Bone marrow (tissue), 2 donors: ENCODE measurements at regions not wholly inside any gene's neighbourhood (a gene's known extent, or its start where the extent isn't known, plus 50 kb on each side); places are given as distances from the start of the nearest gene placed in this dataset.

Experiments used
- DNase-seq, 2 donors: peaks; one replicate each; lab custom pipeline; 2025; lab: John Stamatoyannopoulos, UW

GRCh38 chr2:238701341-238702206, 146.3 kb upstream of the TWIST2 start:
- DNase-seq: no peak

- no peak for DNase-seq
These were observed 145.4 kb upstream of the TWIST2 start for GRCh38 chr2:238702276-238703052.

GRCh38 chr2:238703053-238703415, 144.9 kb upstream of the TWIST2 start:
- DNase-seq: no peak

GRCh38 chr2:238703436-238703835, 144.4 kb upstream of the TWIST2 start:
- no peak for DNase-seq

DNA sequence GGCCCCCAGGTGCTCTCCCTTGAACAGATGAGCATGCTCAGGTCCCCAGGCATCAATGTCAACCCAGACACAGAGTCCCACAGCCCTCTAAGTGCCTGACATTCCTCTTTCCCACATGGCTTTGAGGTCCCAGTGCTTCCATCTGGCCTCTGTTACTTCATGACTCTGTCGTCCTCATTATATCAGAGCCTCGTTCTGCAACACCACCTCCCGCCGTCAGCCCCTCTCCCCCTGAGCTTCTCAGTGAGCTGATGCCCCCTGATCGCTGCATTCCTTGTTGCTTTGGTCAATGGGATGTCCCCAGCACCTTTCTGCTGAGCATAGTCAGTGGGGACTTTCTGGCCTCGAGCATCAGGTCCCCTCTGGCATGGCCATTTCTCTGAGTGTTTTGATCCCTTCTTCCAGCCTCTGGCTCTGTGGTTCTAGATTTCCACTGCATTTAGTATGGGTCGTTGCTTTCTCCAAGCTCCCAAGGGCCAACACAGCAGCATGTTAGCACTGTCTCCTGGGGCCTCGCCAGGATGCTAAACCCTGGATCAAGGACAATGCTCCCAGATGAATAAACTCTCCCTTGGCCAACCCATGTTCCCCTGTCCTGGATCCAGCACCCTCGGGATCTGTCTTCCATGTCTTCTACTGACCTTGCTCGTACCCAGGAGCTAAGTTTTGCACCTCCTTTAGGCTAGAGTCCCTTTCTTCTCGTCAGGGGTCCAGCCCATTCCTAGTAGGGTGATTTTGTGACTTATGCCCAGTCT, 143.2 kb upstream of the TWIST2 start:
- no peak for DNase-seq

DNA sequence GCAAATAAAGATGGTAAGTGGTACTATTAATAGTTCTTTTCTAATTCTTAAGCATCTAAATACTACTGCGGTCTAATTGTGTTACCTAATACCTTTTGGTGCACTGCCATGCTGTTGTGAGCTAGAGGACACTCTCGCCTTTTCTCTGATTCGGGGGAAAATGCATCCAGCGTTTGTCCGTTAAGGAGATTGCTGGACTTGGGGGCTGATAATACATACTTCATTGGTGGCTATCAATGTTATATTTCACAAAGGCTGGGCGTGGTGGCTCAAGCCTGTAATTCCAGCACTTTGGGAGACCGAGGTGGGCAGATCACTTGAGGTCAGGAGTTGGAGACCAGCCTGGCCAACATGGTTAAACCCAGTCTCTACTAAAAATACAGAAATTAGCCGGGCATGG, 141.7 kb upstream of the TWIST2 start:
- DNase-seq: no peak

- DNase-seq: no peak
These were observed 141.2 kb upstream of the TWIST2 start for GRCh38 chr2:238706673-238707072.

- DNase-seq: no peak
These were observed 138.4 kb upstream of the TWIST2 start for GRCh38 chr2:238709325-238710025.

- no peak for DNase-seq
These were observed 137.7 kb upstream of the TWIST2 start for GRCh38 chr2:238710032-238710735.

DNA sequence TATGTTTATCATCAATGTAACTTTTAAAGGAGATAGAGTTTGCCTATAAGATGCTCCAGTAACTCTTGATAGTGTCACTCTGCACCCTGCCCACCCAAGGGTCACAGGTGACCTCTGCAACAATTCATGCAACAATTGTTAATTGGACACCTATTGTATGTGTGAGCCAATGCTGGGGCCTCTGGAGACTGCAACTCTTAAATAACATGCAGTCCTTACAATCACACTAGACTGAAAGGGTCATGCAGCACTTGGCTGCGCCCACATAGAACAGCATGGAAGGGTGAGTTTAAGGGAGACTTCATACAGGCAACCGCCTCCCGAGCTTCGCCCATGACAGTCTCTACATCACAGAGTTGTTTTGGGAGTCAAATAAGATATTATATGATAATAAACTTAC, 137.1 kb upstream of the TWIST2 start:
- no peak for DNase-seq

- DNase-seq: no peak
These were observed 136.5 kb upstream of the TWIST2 start for GRCh38 chr2:238711346-238711745.

- DNase-seq: no peak
These were observed 135.9 kb upstream of the TWIST2 start for GRCh38 chr2:238712011-238712410.

- DNase-seq: no peak
These were observed 134.6 kb upstream of the TWIST2 start for GRCh38 chr2:238713198-238713826.

GRCh38 chr2:238714038-238714528, 133.8 kb upstream of the TWIST2 start:
- DNase-seq: no peak

DNA sequence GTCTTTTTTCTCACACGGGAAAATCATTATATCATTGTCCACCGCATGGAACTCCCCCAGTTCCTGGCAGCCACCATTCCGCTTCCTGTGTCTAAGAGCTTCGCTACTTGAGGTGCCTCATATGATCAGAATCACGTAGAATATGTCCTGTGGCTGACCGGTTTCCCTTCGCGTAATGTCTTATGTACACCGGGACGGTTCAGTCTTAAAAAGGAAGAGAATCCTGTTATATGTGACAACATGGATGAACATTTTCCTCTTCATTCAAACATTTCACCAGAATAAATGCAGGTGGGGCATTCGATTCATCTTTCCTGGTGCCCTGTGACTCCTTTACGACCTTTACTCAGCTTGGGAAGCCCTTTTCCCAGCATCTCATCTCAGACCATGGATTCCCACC, 131.7 kb upstream of the TWIST2 start:
- DNase-seq: no peak

DNA sequence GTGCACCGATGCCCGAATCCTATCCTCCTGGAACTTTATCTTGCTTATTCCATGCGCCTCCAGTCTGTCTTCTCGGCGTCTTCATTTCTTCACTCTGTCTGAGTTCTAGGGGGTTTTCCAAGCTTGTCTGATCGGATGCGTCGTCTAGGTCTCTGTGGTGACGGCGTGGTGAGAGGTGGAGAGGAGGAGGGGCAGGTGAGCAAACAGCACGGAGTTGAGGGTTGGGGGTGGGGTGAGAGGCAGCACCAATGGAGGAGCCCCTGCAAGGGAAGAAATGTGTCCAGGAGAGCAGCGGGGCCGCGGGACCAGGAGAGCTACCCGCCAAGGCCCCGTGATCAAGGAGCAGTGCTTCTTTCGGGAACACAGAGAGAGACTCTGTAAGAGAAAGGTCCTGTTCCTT, 131.3 kb upstream of the TWIST2 start:
- no peak for DNase-seq

GRCh38 chr2:238717084-238717483, 130.8 kb upstream of the TWIST2 start:
- DNase-seq: no peak

DNA sequence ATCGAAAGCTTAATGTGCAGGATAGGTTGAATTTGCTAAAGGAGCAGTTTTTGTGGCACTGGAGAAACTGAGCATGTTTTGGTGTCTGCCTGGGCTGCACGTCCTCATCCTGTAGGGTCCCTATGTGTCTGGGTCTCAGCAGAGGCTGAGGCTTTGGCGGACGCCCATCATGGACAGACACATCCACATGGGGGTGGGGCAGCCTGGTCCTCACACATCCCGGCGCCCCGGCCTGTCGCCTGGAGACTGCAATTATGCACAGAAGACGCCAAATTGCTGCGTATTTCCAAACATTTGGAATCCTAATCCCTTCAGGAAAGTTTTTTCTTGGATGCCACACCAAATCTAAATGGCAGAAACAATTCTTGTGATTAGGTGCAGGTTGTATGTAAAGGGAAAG, 128.2 kb upstream of the TWIST2 start:
- DNase-seq: no peak

DNA sequence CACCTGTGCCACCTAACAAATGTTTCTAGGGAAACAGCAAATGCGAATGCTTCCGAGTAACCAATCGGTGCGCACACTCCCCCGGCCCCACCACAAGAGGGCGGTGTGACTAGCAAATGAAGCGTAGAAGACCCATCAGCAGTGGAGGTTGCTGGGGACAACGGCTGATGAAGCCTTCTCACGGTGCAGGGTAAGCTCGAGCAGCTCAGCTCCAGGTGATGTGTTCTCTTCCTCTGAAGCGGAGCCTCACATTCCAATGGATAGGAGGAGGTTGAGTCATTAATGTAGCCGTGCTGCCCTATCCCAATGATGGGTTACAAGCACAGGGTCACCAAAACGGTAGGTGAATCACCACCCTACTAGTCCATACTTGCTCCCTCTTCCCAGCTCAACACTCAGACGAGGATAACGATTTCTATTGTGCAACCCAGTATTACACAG, 127.6 kb upstream of the TWIST2 start:
- peak in 1 of 2 donors; percentile 17 for DNase-seq

DNA sequence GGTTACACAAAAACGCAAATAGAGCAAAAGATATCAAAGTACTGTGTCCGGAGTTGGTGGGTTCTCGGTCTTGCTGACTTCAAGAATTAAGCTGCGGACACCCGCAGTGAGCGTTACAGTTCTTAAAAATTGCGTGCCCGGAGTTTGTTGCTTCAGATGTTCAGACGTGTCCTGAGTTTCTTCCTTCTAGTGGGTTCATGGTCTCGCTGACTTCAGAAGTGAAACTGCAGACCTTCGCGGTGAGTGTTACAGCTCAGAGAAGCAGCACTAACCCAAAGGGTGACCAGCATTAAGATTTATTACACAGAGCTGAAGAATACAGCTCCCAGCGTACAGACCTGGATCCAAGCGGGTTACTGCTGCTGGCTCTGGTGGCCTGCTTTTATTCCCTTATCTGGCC, 125.7 kb upstream of the TWIST2 start:
- no peak for DNase-seq

GRCh38 chr2:238722883-238723282, 125.0 kb upstream of the TWIST2 start:
- DNase-seq: no peak
